ENCODE measurements at regions not wholly inside any gene's neighbourhood (a gene's known extent, or its start where the extent isn't known, plus 50 kb on each side); places are given as distances from the start of the nearest gene placed in this dataset.
"Not testable (repeated sequence)": the region's sequence is repeated elsewhere in the genome, so short reads cannot be mapped to it uniquely, and the experiment has no call there.

DNA sequence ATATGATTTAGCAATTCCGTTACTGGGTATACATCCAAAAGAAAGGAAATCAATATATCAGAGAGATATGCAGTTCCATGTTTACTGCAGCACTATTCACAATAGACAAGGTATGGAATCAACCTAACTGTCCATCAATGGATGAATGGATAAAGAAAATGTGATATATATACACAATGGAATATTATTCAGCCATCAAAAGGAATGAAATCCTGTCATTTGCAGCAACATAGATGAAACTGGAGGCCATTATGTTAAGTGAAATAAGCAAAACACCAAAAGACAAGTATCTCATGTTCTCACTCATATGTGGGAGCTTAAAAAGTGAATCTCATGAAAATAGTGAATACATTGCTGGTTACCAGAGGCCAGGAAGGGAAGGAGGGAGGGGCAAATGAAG lies 390.8 kb downstream of the ZFHX3 start:
- no peak for DNase-seq

GRCh38 chr16:72654535-72654934 lies 393.4 kb downstream of the ZFHX3 start:
- DNase-seq, result no peak

- no peak for DNase-seq
Measured at GRCh38 chr16:72649254-72649944, 398.5 kb downstream of the ZFHX3 start.

- DNase-seq, result no peak
Measured at GRCh38 chr16:72646615-72647014, 401.3 kb downstream of the ZFHX3 start.

- no peak for DNase-seq
Measured at GRCh38 chr16:72645538-72645937, 402.4 kb downstream of the ZFHX3 start.

- no peak for DNase-seq
Measured at GRCh38 chr16:72644911-72645310, 403.0 kb downstream of the ZFHX3 start.

DNA sequence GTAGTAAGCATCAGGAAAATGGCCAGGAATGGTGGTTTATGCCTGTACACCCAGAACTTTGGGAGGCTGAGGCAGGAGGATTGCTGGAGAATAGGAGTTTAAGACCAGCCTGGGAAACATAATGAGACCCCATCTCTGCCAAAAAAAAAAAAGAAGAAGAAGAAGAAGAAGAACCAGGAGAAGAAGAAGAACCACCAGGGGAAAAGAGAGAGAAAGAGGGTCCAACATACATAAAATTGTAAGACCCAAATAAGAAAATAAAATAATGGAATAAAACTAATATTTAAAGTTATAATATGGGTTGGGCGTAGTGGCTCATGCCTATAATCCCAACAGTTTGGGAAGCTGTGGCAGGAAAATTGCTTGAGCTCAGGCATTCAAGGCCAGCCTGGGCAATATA lies 408.4 kb downstream of the ZFHX3 start:
- no peak for DNase-seq

- peak; percentile 60 for DNase-seq
Measured at GRCh38 chr16:72637306-72637705, 410.6 kb downstream of the ZFHX3 start.

- DNase-seq, result no peak
Measured at GRCh38 chr16:72635694-72636093, 412.2 kb downstream of the ZFHX3 start.

DNA sequence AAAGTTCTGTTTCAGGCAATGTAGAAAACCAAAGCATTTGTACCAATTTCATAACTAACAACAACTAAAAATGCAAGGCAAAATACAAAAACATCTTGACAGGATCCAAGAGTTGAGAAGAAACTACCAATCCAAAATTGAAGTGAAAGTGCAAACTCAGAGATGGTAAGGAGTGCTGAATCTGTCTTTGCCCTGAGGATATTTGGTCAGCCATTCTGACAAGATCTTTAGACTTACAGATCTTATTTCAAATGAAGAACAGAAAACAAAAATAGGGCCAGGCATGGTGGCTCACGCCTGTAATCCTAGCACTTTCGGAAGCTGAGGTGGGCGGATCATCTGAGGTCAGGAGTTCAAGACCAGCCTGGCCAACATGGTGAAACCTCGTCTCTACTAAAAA lies 412.8 kb downstream of the ZFHX3 start:
- no peak for DNase-seq

- not testable (repeated sequence) for DNase-seq
Measured at GRCh38 chr16:72627182-72627896, 420.6 kb downstream of the ZFHX3 start.

DNA sequence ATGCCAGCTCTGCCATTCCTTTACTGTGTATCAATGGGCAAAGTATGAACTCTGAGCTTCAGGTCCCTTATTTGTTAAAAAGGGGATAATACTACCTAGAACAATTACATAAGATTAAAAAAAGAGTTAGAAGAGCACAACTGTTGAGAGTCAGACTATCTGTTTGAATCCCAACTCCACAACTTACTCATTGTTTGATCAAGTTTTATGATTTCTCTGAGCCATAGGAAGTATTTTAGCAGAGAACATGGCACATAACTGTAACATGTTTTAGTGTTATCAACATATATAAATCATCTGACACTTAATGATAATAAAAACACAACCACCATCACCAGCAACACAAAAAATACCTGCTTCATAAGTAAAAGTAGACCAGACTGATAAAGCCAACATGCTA lies 421.3 kb downstream of the ZFHX3 start:
- DNase-seq, result no peak

GRCh38 chr16:72621651-72622050 lies 426.3 kb downstream of the ZFHX3 start:
- DNase-seq, result peak; percentile 11

GRCh38 chr16:72620853-72621252 lies 427.1 kb downstream of the ZFHX3 start:
- no peak for DNase-seq

DNA sequence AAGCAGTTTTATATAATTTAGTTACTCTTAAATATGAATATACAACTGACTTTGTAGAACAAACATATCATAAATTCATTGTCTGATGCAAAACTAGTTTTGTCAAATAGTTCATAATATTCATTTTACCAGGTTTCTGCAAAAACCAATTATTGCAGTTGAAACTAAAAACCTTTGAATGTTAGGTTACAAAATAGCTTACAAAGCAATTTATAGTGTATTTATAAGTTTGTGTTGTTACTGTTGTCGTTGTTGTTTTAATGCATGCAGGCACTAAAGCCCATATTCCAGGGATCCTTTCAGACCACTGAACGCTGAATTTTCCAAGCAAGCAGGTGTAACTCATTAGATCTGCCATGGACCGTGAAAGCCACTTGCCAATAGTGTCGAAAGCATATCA lies 427.6 kb downstream of the ZFHX3 start:
- no peak for DNase-seq

DNA sequence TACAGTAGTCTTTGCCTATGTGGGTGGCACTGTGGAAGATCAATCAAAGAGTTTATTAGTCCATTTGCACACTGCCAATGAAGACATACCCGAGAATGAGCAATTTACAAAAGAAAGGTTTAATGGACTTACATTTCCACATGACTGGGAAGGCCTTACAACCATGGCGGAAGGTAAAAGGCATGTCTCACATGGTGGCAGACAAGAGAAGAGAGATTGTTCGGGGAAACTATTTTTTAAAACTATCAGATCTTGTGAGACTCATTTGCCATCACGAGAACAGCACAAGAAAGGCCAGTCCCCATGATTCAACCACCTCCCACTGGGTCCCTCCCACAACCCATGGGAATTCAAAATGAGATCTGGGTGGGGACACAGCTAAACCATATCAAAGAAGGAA lies 432.1 kb downstream of the ZFHX3 start:
- no peak for DNase-seq

GRCh38 chr16:72612718-72613117 lies 435.2 kb downstream of the ZFHX3 start:
- no peak for DNase-seq

DNA sequence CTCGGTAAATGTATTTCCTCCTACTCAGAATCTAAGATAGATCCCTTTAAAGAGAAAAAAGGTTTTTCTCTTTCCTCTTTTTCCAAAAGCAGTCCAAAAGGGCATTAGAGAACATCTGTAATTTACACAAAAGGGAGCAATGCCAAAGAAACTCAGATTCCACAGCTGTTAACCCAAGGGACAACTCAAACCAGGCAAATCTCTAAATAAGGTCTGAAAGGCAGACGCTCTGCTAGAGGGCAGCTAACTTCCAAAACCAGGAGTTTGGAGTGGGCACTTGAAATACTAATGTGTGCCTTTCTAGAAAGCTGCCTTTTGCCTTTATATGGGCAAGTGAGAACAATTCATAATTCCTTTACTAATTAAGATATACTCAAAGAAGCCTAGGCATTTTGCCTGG lies 435.7 kb downstream of the ZFHX3 start:
- DNase-seq, result peak; percentile 18

- DNase-seq, result no peak
Measured at GRCh38 chr16:72609933-72610332, 438.0 kb upstream of the PMFBP1 start.

GRCh38 chr16:72609066-72609465 lies 437.1 kb upstream of the PMFBP1 start:
- no peak for DNase-seq

- DNase-seq, result no peak
Measured at GRCh38 chr16:72604375-72604774, 432.4 kb upstream of the PMFBP1 start.

DNA sequence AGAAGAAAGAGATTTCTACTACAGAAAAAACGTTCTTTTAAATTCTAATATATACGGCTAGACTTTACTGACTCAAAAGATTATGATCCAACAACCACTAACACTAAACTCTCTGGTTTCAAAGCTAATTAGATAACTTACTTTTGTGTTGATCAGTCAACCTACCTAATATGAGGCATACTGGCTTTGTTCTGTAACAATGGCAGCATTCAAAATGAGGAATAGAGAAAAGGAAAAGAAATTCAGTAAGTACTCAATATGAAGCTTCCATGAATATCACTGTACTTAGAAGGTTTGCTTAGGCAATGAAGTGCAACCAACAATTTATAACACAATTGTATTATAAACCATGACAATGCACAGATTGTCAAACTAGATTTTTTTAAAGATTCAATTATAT lies 430.5 kb upstream of the PMFBP1 start:
- DNase-seq, result no peak

- DNase-seq, result no peak
Measured at GRCh38 chr16:72598696-72599095, 426.7 kb upstream of the PMFBP1 start.

DNA sequence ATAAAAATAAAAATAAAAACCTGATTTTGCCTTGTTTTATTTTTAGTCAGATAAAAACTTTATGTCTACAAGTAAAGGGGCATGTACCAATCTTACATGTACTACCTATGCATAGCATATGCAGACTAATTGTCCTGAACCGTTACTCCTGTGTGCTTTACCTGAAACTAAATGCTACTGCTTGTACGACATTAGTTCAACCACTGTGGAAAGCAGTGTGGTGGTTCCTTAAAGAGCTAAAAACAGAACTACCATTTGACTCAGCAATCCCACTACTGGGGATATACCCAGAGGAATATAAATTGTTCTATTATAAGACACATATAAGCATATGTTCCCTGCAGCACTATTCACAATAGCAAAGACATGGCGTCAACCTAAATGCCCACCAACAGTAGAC lies 426.0 kb upstream of the PMFBP1 start:
- DNase-seq, result no peak

DNA sequence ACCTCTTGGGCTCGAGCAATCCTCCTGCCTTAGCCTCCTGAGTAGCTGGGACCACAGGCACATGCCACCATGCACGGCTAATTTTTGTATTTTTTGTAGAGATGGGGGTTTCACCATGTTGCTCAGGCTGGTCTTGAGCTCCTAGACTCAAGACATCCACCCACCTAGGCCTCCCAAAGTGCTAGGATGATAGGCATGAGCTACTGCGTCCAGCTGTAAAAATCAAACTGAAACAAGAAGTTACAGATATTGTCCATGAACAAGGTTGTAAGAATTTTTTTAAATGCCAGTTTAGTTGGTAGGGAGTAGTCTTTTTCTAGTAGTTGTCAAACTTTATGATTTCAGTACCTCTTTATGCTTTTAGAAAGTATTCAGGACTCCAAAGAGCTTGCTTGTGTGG lies 424.4 kb upstream of the PMFBP1 start:
- no peak for DNase-seq

Measured in fibroblast of skin of right quadriceps (primary cell).